ENCODE measurements at regions not wholly inside any gene's neighbourhood (a gene's known extent, or its start where the extent isn't known, plus 50 kb on each side); places are given as distances from the start of the nearest gene placed in this dataset.
"Not testable (repeated sequence)": the region's sequence is repeated elsewhere in the genome, so short reads cannot be mapped to it uniquely, and the experiment has no call there.

DNA sequence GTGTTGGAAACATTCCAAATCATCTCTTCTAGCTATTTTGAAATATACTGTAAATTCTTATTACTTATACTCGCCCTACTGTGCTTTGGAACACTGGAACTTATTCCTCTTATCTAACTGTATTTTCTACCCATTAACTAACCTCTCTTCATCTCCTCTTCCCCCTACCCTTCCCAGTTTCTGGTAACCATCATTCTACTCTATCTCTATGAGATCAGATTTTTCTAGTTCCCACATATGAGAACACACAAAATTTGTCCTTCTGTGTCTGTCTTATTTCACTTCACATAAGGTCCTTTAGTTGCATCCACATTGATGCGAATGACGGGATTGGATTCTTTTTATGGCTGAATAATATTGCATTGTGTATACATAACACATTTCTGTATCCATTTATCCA, 1003.8 kb upstream of the INTU start:
- DNase-seq, result no peak

DNA sequence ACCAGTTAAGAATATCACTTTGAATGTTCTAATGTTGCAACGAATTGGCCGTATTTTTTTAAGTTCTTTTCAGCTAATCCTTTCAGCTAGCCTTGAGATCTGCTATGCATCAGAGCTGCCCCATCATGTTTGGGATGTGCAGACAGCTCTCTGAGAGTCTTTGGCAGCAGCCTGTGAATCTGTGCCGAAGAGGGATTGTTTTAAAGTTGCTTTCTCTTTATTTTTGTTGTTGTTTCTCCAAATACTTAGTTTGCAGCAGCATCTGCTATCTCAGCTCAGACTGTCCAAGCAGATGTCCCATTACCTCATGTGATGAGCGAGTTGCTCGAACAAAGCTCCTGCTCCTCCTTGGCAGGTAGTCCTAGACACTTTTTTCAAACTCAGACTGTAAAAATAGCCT, 1002.5 kb upstream of the INTU start:
- DNase-seq, result no peak

GRCh38 chr4:126633306-126633705, 999.5 kb upstream of the INTU start:
- no peak for DNase-seq

GRCh38 chr4:126637706-126638105, 995.1 kb upstream of the INTU start:
- no peak for DNase-seq

GRCh38 chr4:126647320-126647719, 985.4 kb upstream of the INTU start:
- no peak for DNase-seq

GRCh38 chr4:126647756-126648397, 984.9 kb upstream of the INTU start:
- DNase-seq, result no peak

GRCh38 chr4:126658411-126658810, 974.3 kb upstream of the INTU start:
- DNase-seq, result no peak

DNA sequence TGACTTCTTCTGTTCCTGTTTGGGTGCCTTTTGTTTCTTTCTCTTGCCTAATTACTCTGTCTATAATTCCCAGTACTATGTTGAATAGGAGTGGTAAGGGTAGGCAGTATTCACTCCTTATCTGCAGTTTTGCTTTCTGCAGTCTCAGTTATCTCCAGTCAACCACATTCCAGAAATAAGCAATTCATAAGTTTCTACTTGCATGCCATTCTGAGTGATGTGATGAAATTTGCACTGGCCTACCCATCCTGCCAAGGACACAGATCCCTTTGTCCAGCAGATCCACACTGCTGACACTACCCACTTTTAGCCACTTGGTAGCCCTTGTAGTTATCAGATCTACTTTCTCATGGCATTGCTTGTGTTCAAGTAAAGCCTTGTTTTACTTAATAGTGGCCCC, 971.6 kb upstream of the INTU start:
- no peak for DNase-seq

DNA sequence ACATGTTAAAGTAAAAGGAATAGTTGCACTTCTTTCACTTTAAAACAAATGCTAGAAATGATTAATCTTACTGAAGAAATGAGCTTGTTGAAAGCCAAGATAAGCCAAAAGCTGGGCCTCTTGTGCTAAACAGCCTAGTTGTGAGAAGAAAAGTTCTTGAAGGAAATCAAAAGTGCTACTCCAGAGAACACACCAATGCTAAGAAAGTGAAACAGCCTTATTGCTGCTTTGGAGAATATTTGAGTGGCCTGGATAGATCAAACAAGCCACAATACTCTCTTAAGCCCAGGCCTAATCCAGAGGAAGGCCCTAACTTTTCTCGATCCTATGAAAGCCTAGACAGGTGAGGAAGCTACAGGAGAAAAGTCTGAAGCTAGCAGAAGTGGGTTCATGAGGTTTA, 967.9 kb upstream of the INTU start:
- no peak for DNase-seq

DNA sequence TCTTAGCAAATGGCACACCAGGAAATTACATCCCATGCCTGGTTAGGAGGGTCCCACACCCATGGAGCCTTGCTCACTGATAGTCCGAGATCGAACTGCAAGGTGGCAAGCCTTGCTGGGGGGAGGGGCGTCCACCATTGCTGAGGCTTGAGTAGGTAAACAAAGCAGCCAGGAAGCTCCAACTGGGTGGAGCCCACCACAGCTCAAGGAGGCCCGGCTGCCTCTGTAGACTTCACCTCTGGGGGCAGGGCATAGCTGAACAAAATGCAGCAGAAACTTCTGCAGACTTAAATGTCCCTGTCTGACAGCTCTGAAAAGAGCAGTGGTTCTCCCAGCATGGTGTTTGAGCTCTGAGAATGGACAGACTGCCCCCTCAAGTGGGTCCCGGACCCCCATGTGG, 962.7 kb upstream of the INTU start:
- DNase-seq, result not testable (repeated sequence)

GRCh38 chr4:126678618-126679017, 954.1 kb upstream of the INTU start:
- DNase-seq, result no peak

DNA sequence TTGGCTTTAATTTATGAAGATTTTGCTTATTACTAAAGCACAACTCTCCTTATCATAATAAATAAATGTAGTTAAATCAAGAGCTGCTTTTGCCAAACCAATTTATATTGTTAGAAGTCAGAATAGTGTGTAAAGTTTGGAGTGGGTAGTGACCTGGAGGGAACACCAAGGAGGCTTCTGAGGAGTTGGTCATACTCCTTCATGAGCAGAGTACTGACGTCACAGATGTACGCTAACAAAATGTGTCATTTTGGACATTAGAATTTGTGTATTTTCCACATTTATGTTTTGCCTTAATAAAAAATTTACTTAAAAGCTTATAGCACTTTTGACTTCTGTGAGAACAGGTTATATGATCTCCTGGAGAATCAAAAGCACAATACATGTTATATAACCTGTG, 953.5 kb upstream of the INTU start:
- no peak for DNase-seq

DNA sequence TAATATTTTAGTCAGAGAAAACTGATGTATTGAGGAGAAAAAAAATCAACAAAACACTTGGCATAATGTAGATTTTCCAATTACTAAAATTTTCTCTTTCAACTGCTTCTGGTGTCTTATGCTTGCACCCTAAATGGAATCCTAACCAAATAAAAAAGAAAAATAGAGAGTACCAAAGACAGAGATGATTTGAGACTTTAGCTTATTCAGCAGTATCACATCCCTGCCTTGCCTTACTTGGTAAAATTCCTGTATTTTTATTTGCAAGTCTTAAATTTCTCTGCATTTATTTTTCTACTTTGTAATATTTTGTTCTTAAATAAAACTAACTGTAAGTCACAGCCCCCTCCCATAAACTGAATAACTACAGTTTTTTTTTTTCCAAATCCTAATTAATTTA, 950.5 kb upstream of the INTU start:
- DNase-seq, result no peak

DNA sequence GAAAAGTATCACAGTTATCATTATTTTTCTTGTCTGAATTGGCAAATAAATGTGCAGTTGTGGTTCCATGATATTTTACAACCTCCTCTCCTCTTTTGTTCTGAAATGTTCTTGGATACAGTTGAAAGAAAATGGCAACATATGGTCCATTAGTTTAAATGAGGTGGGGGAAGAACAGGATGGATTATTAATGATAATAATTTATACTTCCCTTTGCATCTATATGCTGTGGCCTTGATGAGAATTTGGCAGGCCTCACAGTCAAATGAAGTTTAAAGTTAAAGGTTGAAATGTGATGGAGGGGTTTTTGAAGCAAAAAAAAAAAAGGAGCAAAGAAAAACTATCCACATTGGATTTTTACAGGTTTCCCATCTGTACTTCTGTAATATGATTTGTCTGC, 946.3 kb upstream of the INTU start:
- DNase-seq, result no peak

- DNase-seq, result no peak
Measured at GRCh38 chr4:126687655-126688358, 945.0 kb upstream of the INTU start.

DNA sequence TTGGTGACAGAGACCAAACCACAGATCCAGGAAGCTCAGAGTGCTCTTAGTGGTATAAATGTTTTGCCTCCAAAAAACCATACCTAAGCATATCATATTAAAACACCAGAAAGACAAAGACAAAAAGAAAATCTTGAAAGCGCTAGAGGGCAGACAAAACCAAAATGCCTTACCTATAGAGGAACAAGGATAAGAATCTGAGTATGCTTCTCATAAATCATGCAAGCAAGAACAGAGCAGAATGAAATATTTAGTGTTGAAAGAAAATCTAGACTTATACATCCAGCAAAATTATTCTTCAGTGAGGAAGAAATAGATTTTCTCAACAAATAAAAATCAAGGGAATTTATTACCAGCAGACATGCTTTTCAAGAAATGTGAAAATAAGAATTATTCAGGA, 941.0 kb upstream of the INTU start:
- no peak for DNase-seq

GRCh38 chr4:126697748-126698147, 935.0 kb upstream of the INTU start:
- DNase-seq, result no peak

- DNase-seq, result no peak
Measured at GRCh38 chr4:126698224-126698623, 934.5 kb upstream of the INTU start.

DNA sequence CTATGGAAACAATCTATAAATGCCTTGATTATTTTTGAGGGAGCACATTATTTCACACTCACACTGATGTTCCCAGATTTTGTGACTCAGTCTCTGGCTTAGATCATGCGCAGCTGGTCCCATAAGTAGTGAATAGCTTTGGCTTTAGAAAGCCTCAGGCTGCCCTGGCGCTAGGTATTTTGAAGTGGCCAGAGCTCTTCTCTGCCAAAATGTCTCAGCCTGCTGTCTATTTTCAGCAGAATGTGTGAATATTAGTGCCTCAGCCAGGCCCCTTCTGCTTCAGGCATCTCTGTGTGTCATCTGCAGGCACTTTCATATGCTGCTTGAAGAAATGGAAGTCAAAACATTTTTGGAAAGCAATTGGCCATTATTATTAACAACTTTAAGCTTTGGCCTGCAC, 931.0 kb upstream of the INTU start:
- DNase-seq, result no peak

GRCh38 chr4:126702747-126703146, 930.0 kb upstream of the INTU start:
- DNase-seq, result no peak

DNA sequence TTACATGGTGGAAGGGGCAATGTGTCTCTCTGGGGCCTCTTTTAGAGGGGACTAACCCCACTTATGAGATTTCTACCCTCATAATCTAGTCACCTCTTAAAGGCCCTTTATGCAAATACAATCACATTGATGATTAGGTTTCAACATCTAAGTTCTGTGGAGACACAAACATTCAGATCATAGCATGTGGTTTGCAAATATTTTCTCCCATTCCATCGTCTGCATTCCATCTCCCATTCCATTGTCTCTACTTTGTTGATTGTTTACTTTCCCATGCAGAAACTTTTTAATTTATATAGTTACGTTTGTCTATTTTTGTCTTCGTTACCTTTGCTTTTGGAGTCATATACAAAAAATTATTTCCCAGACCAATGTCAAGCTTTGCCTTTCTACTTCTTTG, 927.5 kb upstream of the INTU start:
- no peak for DNase-seq

DNA sequence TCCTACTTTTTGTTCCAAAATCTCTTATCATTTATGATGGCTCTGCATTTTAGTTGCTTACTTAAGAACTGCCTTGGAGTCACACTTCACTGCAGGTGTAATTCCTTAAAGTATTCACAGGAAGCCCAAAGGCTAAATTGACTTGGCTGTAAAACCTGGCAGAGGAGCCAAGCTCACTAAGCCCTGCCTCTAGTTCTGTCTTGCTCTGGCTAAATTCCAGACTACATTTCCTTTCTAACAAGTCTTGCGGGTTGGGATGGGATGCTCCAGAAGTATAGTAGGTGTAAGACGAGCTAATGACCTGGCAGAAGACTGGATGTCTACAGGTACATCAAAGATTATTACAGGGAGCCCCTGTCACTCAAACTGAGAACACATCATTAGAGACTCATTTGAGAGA, 924.0 kb upstream of the INTU start:
- no peak for DNase-seq

DNA sequence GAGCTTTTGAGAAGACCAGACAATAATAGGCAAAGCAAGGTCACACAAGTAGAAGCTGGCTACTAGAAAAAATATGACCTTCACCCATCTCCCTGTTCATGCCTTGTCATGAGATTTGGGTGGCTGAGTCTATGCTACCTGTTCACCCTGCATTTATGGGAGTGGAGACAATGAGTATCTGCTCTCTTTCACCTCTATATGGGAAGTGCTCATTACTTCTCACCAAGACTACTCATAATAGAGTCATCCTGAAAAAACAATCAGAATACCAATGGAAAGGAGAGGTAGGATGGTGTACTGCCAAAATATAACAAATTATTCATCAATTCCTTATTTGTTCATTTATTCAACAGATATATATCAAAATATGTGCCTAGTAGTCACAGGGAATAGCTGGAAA, 921.8 kb upstream of the INTU start:
- no peak for DNase-seq

DNA sequence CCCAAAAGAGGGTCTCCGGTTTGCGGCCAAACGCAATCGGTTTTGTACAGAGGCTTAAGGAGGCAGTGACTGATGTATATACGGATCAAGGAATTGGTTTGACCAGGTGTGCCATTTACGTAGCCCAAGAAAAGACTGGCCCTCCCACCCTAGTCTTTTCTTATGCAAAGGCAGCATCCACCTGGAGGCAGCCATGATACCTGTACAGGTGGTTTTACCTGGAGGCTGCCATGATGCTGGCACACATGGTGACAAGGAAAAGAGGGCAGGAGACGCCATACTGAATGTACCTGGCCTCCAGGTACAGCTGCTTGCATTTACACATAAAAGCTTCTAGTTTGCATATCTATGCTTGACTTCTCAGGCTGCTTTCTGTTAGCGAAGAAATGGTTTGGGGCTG, 917.7 kb upstream of the INTU start:
- no peak for DNase-seq

GRCh38 chr4:126715681-126716080, 917.1 kb upstream of the INTU start:
- no peak for DNase-seq
